HK-2 (cell line): ENCODE measurements at regions not wholly inside any gene's neighbourhood (a gene's known extent, or its start where the extent isn't known, plus 50 kb on each side); places are given as distances from the start of the nearest gene placed in this dataset.

ENCODE experiments used
- DNase-seq: peaks from one replicate; pipeline ENCODE4 v3.0.0-alpha.2; 2018; ENCODE audit not compliant: unreplicated experiment

GRCh38 chr9:7984203-7984602, 184.6 kb upstream of the DMAC1 start:
- no peak for DNase-seq

DNA sequence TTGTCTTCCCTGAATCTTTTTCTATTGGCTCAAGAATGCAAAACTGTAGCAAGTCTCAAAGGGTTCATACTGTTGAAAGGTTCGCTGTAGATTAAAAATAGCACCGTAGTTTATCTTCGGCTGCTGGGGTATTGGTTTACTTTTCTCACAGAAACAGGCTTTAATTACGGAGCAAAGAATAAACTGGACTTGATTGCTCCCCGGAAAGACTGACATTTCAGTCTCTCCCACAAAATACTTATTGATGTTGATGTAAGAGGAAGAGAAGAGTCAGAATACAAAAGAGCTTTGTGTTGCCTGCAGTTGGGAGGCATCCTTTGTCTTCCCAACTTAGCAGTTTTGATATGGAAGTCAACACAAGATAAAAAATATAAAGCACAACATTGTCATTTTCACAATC, 183.9 kb upstream of the DMAC1 start:
- DNase-seq, result no peak

GRCh38 chr9:7982907-7983306, 183.3 kb upstream of the DMAC1 start:
- DNase-seq, result no peak

- DNase-seq, result no peak
Measured at GRCh38 chr9:7980691-7981289, 181.2 kb upstream of the DMAC1 start.

DNA sequence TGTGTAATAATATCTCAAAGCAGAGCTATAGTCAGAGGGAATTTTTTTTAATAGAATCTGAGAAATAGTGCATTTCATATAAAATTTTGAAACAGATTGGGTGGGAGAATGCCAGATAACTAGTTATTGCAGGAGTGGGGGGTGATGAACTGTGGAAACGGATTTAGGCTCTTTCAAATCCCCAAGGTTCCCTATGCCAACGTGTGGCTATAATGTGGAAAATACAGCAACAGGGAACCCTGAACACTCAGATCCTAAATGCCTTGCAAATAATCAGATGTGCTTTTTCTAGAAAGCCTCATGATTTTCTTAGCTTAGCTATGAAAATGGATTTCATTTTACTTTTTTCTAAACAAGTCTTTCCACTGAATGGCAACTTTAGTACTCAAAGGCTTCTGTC, 180.5 kb upstream of the DMAC1 start:
- no peak for DNase-seq

- DNase-seq, result no peak
Measured at GRCh38 chr9:7979611-7980010, 180.0 kb upstream of the DMAC1 start.

DNA sequence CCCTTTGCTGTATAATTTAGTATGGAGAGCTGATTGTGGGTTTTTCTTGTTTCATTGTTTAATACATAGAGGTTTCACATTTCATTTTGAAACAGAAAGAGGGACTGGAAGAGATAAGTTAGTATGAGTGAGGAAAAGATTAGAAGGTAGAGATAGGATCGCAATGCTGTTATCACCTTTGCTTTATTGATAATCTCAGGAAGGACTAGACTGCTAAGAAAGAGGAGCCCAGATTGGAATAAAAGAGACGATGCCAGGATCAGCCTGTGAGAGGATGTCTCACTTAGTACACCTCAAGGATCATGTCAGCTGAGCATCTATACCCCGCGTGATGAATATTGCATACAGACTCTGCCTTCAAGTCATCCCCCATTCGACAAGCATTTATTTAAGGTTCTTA, 178.0 kb upstream of the DMAC1 start:
- no peak for DNase-seq

GRCh38 chr9:7976856-7977255, 177.3 kb upstream of the DMAC1 start:
- no peak for DNase-seq

GRCh38 chr9:7976167-7976755, 176.7 kb upstream of the DMAC1 start:
- DNase-seq, result peak; percentile 10

GRCh38 chr9:7975336-7975735, 175.8 kb upstream of the DMAC1 start:
- no peak for DNase-seq

DNA sequence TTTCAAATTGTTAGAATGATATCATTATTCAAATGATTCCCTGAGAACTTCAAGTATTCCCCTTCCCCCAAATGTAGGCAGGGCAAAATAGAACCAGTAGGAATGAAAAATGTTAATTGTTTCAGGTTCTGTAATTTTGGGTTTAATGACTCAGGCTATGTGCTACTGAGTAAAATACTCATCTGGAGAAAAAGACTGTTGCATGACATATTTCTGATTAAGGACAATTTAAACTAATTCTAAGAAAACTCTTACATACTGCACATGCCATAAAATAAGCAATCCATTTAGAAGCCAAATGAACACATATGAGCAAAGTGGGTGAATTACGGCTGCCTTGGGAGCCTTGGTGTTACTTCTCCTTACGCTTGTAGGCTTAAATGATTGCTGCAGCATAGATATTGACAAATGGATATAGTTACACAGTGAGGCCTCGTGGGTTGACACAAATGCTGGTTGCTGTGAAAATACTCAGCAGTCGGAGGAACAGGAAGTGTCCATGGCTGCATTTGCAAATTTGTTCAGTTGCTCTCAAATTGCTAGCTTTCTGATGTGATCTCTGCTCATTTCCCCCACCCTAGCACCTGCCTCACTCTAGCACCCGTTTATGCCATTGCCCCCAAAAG, 174.9 kb upstream of the DMAC1 start:
- no peak for DNase-seq

DNA sequence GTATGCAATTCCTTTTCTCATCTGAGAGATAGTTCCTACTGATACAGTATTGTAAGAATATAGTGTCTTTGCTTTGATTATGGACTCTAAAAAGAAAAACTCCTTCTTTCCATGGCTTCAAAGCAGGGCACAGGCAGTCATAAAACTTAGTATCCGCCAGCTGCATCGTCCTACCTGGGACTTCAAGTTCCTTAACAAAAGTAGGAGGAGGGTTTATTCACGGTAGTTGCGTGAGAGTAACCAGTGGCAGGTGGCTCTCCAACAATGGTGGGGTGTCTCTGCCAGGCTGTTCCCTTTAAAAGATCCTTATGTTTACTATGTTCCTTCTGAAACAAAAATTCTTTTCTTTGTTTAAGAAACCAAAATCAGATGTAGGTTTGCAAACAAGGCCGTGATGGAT, 173.5 kb upstream of the DMAC1 start:
- no peak for DNase-seq

- DNase-seq, result no peak
Measured at GRCh38 chr9:7970681-7971330, 171.2 kb upstream of the DMAC1 start.

DNA sequence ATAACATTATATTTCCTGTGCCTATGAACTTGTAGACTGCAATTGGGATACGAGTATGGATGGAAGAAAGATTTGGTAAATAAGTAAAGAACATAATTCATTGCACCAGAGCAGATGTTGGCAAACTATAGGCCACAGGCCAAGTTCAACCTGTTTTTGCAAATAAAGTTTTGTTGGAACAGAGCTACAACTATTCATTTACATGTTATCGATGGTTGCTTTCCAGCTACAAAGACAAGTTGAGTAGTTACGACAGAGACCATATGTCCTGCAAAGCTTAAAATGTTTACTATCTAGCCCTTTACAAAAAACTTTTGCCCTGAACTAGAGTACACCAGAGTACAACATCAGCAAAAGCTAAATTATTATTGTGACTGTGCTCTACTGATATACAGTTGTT, 169.1 kb upstream of the DMAC1 start:
- DNase-seq, result no peak

DNA sequence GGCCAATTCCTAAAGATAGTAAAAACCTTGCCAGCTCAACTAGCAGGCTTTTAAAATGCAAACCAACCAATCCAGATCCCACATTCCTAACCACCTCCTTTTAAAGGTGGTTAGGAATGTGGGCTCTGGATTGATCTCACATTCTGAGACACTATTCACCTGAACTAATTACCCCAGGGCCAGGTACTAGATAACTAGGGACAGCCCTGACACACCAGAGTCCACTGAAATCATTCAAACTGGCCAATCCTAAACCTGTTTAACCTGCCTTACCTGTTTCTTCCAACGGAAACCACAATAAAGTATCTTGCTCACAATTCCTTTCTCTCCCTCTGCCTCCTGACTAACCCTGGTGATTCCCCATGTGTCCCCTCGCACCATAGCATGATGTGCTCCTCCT, 168.3 kb upstream of the DMAC1 start:
- no peak for DNase-seq

GRCh38 chr9:7967093-7967827, 167.7 kb upstream of the DMAC1 start:
- DNase-seq, result no peak

- DNase-seq, result no peak
Measured at GRCh38 chr9:7965063-7965462, 165.5 kb upstream of the DMAC1 start.

GRCh38 chr9:7963026-7963425, 163.4 kb upstream of the DMAC1 start:
- no peak for DNase-seq

DNA sequence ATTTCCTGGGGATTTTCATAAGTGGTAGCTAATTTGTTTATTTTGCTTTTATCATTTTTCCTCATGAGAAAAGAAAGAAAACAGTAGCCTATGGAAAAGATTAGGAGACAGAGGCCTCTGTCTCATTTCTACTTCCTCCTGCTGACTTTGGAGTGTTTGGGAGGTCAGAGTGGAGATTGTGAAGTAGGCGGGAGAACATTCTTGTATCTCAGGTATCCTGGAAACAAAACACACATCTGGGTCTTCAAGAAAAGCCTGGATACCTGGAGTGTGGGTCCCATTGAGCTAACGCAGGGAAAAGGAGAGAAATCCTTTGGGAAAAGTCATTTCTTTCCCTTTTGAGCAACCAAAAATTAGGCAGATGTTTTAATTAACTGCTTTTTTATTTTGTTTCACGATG, 161.5 kb upstream of the DMAC1 start:
- no peak for DNase-seq

- no peak for DNase-seq
Measured at GRCh38 chr9:7960320-7961050, 160.9 kb upstream of the DMAC1 start.

- DNase-seq, result no peak
Measured at GRCh38 chr9:7957803-7958202, 158.2 kb upstream of the DMAC1 start.

DNA sequence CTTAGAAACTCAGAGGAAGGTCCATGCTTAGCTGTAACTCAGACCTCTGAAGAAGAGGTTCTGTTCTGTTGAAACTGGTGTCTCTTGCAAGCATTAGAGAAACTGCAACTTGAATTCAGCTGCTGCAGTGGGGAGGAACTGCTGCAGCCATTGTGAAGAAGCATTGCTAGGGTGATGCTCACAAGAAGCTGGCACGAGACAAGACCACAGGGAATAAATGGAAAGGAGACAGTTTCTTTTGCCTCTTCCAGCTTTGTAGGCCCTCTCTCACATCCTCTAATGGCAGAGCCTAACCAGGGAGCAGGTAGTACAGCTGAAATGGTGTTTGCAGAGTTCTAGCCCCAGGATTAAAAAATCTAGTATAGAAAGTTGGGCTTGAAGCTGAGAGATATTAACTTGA, 148.0 kb upstream of the DMAC1 start:
- no peak for DNase-seq
